Urinary bladder (tissue), 3 donors: ENCODE measurements at regions not wholly inside any gene's neighbourhood (a gene's known extent, or its start where the extent isn't known, plus 50 kb on each side); places are given as distances from the start of the nearest gene placed in this dataset.

Source experiments
- DNase-seq: peaks from one replicate; pipeline ENCODE4 v3.0.0-alpha.2; 2015; ENCODE audit errors: extremely low spot score
- H3K27ac ChIP-seq: one replicate; pipeline ENCODE4 v1.5.1; 2013; ENCODE audit warnings: low read depth, mild to moderate bottlenecking, moderate library complexity
- H3K36me3 ChIP-seq: one replicate; pipeline ENCODE4 v1.6.1; 2013; ENCODE audit warnings: mild to moderate bottlenecking, moderate library complexity; ENCODE audit not compliant: insufficient read depth
- H3K4me1 ChIP-seq: one replicate; pipeline ENCODE4 v1.6.1; 2013; ENCODE audit warnings: mild to moderate bottlenecking, moderate library complexity; ENCODE audit not compliant: insufficient read depth
- H3K4me3 ChIP-seq: one replicate; pipeline ENCODE4 v1.5.1; 2013; ENCODE audit warnings: low read depth, low read length
- WGBS: extraction: QIAGEN DNeasy Blood & Tissue Kit; methylation state at CpG from one replicate; pipeline ENCODE4 v1.1.7; 2013; 5-methylcytosine and 5-hydroxymethylcytosine counted together
- donor health status: healthy with polysubstance abuse.
- donor health status: healthy.

- DNase-seq: no peak
- H3K4me3 ChIP-seq: no peak overlapping the region
- WGBS: 69% methylated on average over 2 of the region's 2 CpGs
These were observed 582.0 kb upstream of the SEMA6D start for GRCh38 chr15:47135267-47135666.

GRCh38 chr15:47136236-47136635 lies 581.1 kb upstream of the SEMA6D start:
- no peak overlapping the region for H3K27ac ChIP-seq
- H3K4me1 ChIP-seq: no peaks in the 10 kb centered on the region
- no peak for DNase-seq
- no peaks in the 10 kb centered on the region for H3K36me3 ChIP-seq
- no peak overlapping the region for H3K4me3 ChIP-seq
- 81% methylated on average over 2 of the region's 2 CpGs for WGBS

More at GRCh38 chr15:47135267-47135666, 582.0 kb upstream of the SEMA6D start:
- Histone ChIP-seq H3K4me1 (no peaks in the 10 kb centered on the region), H3K36me3 (no peaks in the 10 kb centered on the region), H3K27ac (no peak overlapping the region)

- WGBS: 74% methylated on average over 2 of the region's 2 CpGs
- no peak overlapping the region for H3K27ac ChIP-seq
- DNase-seq: no peak
- H3K4me1 ChIP-seq: no peaks in the 10 kb centered on the region
- no peak overlapping the region for H3K4me3 ChIP-seq
- H3K36me3 ChIP-seq: no peaks in the 10 kb centered on the region
These were observed 577.3 kb upstream of the SEMA6D start for GRCh38 chr15:47139965-47140364.

GRCh38 chr15:47157827-47158226 lies 559.5 kb upstream of the SEMA6D start:
- Histone ChIP-seq H3K36me3 (no peaks in the 10 kb centered on the region), H3K4me1 (no peaks in the 10 kb centered on the region), H3K4me3 (no peak overlapping the region), H3K27ac (no peak overlapping the region)
- no peak for DNase-seq
- WGBS: 74% methylated on average over 4 of the region's 4 CpGs

GRCh38 chr15:47158573-47158972 lies 558.7 kb upstream of the SEMA6D start:
- Histone ChIP-seq H3K36me3 (no peaks in the 10 kb centered on the region), H3K4me1 (no peaks in the 10 kb centered on the region), H3K4me3 (no peak overlapping the region), H3K27ac (no peak overlapping the region)
- DNase-seq: no peak
- WGBS: 85% methylated on average over 2 of the region's 2 CpGs

GRCh38 chr15:47177177-47177576 lies 540.1 kb upstream of the SEMA6D start:
- no peaks in the 10 kb centered on the region for H3K4me1 ChIP-seq
- H3K4me3 ChIP-seq: no peak overlapping the region
- H3K36me3 ChIP-seq: no peaks in the 10 kb centered on the region
- 83% methylated on average over 3 of the region's 3 CpGs for WGBS
- no peak overlapping the region for H3K27ac ChIP-seq
- DNase-seq: no peak

- no peaks in the 10 kb centered on the region for H3K36me3 ChIP-seq
- no peak overlapping the region for H3K27ac ChIP-seq
- DNase-seq: no peak
- no peaks in the 10 kb centered on the region for H3K4me1 ChIP-seq
- H3K4me3 ChIP-seq: no peak overlapping the region
- 67% methylated on average over 4 of the region's 4 CpGs for WGBS
These were observed 537.3 kb upstream of the SEMA6D start for GRCh38 chr15:47179988-47180387.

- Histone ChIP-seq H3K4me3 (no peak overlapping the region), H3K27ac (no peak overlapping the region), H3K36me3 (no peaks in the 10 kb centered on the region), H3K4me1 (no peaks in the 10 kb centered on the region)
- DNase-seq: no peak
- 75% methylated on average over 2 of the region's 2 CpGs for WGBS
These were observed 534.5 kb upstream of the SEMA6D start for GRCh38 chr15:47182818-47183217.

- 1% methylated on average over 84 of the region's 84 CpGs for WGBS
- peak overlapping the region; percentile 54 for H3K4me3 ChIP-seq
- no peaks in the 10 kb centered on the region for H3K36me3 ChIP-seq
- H3K4me1 ChIP-seq: no peaks in the 10 kb centered on the region
- DNase-seq: no peak
- H3K27ac ChIP-seq: no peak overlapping the region
These were observed 533.0 kb upstream of the SEMA6D start for GRCh38 chr15:47184003-47184907.

GRCh38 chr15:47184908-47185801 lies 532.1 kb upstream of the SEMA6D start:
- WGBS: 11% methylated on average over 36 of the region's 36 CpGs
- no peak overlapping the region for H3K27ac ChIP-seq
- no peaks in the 10 kb centered on the region for H3K4me1 ChIP-seq
- H3K36me3 ChIP-seq: no peaks in the 10 kb centered on the region
- H3K4me3 ChIP-seq: peak overlapping the region; percentile 54
- no peak for DNase-seq

- Histone ChIP-seq H3K36me3 (no peaks in the 10 kb centered on the region), H3K4me1 (no peaks in the 10 kb centered on the region), H3K4me3 (no peak overlapping the region), H3K27ac (no peak overlapping the region)
- DNase-seq: no peak
- WGBS: 97% methylated on average over 3 of the region's 3 CpGs
These were observed 531.2 kb upstream of the SEMA6D start for GRCh38 chr15:47186075-47186474.

GRCh38 chr15:47188758-47189507 lies 528.4 kb upstream of the SEMA6D start:
- Histone ChIP-seq H3K27ac (no peak overlapping the region), H3K4me1 (no peaks in the 10 kb centered on the region), H3K4me3 (no peak overlapping the region), H3K36me3 (no peaks in the 10 kb centered on the region)
- WGBS: 70% methylated on average over 1 of the region's 1 CpG
- no peak for DNase-seq

- DNase-seq: no peak
- H3K4me3 ChIP-seq: no peak overlapping the region
- H3K4me1 ChIP-seq: no peaks in the 10 kb centered on the region
- H3K36me3 ChIP-seq: no peaks in the 10 kb centered on the region
- 58% methylated on average over 2 of the region's 2 CpGs for WGBS
- H3K27ac ChIP-seq: no peak overlapping the region
These were observed 522.6 kb upstream of the SEMA6D start for GRCh38 chr15:47194718-47195117.
